BLaER1 treated with 17β-estradiol and CSF1 and Interleukin-3, amounts not matched to agents 10 nM and 100 nM (cell line): ENCODE measurements at regions not wholly inside any gene's neighbourhood (a gene's known extent, or its start where the extent isn't known, plus 50 kb on each side); places are given as distances from the start of the nearest gene placed in this dataset.
"Not testable (repeated sequence)": the region's sequence is repeated elsewhere in the genome, so short reads cannot be mapped to it uniquely, and the experiment has no call there.

Experiments used
- H3K27ac ChIP-seq, 11 experiments: shearing (Covaris generic); formaldehyde crosslinking; 2 replicates each; pipeline ENCODE4 v1.8.1; 2022
- H3K27me3 ChIP-seq, 11 experiments: shearing (Covaris generic); formaldehyde crosslinking; 2 replicates each; pipeline ENCODE4 v1.8.1; 2022
- H3K36me3 ChIP-seq, 11 experiments: shearing (Covaris generic); formaldehyde crosslinking; 2 replicates each; pipeline ENCODE4 v1.8.1; 2022
- H3K4me1 ChIP-seq, 10 experiments: shearing (Covaris generic); formaldehyde crosslinking; 2 replicates each; pipeline ENCODE4 v1.8.1; 2022
- H3K4me2 ChIP-seq, 11 experiments: shearing (Covaris generic); formaldehyde crosslinking; 2 replicates each; pipeline ENCODE4 v1.8.1; 2022
- H3K4me3 ChIP-seq, 10 experiments: shearing (Covaris generic); formaldehyde crosslinking; 2 replicates each; pipeline ENCODE4 v1.8.1; 2022
- H3K9ac ChIP-seq, 11 experiments: shearing (Covaris generic); formaldehyde crosslinking; 2 replicates each; pipeline ENCODE4 v1.8.1; 2022
- H3K9me3 ChIP-seq, 11 experiments: shearing (Covaris generic); formaldehyde crosslinking; replicated peaks in 1 of 11; 2 replicates each; pipeline ENCODE4 v1.8.1; 2022
- H4K20me1 ChIP-seq, 11 experiments: shearing (Covaris generic); formaldehyde crosslinking; 2 replicates each; pipeline ENCODE4 v1.8.1; 2022
- Cebpa-rat ChIP-seq, 11 experiments: shearing (Covaris generic); IDR thresholded peaks; 2 replicates each; pipeline ENCODE4 v1.8.1; 2022

DNA sequence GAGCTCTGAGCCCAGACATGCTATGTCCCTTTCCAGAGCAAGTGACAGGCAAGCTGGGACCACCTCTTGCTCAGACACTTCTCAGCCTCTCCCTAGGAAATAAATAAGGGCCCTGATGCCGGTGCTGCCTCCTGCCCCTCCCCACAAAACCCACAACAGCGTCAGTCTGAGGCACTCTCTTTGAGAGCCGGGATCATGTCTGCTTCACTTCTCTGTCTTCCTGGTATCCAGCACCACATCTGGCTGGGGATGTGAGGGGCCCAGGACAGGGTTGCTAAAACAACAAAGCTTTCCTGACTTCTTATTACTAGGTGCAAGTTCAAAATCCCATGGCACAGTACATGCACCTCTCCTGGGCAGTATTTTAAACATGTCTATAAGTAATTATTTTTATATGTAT, 103.9 kb upstream of the GLI2 start:
- Histone ChIP-seq H3K27ac (no peak overlapping the region), H3K4me1 (peaks cover 6 to 18% (median 15%) of the 10 kb centered on the region in 10 experiments; a peak in 16 of 20 replicates), H3K9me3 (peaks cover 0 to 8% (median 4%) of the 10 kb centered on the region in 11 experiments; a peak in 10 of 22 replicates), H3K4me2 (peak overlapping the region in 6 of 11 experiments; percentile 9 to 39 (median 31); a peak in 5 of 22 replicates), H3K9ac (no peak overlapping the region), H3K4me3 (no peak overlapping the region), H3K27me3 (no peaks in the 10 kb centered on the region), H3K36me3 (no peaks in the 10 kb centered on the region), H4K20me1 (no peaks in the 10 kb centered on the region)
- TF ChIP-seq Cebpa-rat (IDR thresholded peaks at IDR 0.05) = no peak

DNA sequence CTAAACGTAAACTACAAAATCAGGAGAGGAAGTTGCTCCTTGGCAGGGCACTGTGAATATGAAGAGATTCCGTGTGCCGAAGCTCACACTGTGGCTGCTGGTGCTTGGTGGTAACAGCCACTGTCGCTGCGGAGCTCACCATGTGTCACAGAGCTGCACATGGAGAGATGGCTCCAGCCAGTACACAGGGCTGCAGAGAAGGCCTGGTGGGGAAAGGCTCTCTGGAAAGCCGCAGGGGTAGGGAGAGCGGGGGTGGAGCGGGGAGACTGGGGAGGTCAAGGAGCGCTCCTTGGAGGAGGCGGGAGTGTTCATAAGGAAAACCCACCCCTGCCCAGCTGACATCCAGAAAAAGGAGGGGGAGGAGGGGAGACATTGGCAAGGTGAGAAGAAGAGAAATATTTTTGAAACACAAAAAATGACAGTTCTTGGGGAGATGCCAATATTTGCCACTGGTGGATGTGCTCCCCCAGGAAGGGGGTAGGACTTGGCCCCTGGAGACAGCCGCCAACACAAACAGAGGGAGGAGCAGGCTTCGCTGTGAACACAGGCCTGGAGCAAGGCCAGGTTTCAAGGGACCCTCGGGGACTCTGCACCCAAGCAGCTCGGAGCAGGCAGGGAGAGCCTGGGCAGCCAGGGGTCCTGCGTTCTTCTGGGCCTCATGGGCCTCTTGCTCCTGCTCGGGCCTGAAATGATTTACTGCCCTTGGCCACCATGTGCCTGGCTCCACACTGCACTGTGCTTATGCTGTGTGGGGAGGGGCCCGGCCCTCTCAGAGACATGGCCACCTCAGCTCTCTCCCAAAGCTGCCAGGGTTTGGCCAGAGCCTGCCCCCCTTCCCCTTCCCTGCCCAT, 102.6 kb upstream of the GLI2 start:
- no peak overlapping the region for H3K4me2 ChIP-seq
- H3K9ac ChIP-seq = no peak overlapping the region

DNA sequence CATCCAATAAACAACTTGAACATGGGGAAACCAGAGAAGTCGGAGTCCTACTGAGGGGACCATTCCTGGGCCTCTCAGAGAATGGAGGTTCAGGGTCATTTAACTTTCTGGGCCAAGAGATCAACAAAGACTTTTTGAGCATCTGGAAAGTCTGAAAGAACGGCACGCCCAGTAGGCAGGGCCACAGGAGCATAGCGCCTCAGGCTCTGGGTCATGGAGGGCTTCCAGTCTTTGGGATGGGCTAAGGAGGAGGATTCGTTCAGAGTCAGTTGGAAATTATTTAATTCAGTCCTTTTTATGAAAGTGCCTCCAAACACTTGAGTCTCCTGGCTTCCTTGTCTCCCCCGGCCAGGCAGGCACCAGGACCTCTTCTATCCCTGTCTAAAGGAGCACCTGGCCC, 101.1 kb upstream of the GLI2 start:
- Histone ChIP-seq H3K27ac (no peak overlapping the region), H3K27me3 (no peaks in the 10 kb centered on the region), H3K4me3 (no peak overlapping the region), H3K4me2 (no peak overlapping the region), H4K20me1 (no peaks in the 10 kb centered on the region), H3K4me1 (peaks cover 6 to 18% (median 15%) of the 10 kb centered on the region in 10 experiments; a peak in 16 of 20 replicates), H3K9me3 (no peaks in the 10 kb centered on the region), H3K9ac (no peak overlapping the region), H3K36me3 (no peaks in the 10 kb centered on the region)
- TF ChIP-seq Cebpa-rat (IDR thresholded peaks at IDR 0.05) = no peak

More for the DNA sequence above, 102.6 kb upstream of the GLI2 start:
- no peak overlapping the region for H3K27ac ChIP-seq
- no peaks in the 10 kb centered on the region for H4K20me1 ChIP-seq
- H3K4me1 ChIP-seq = peaks cover 6 to 18% (median 15%) of the 10 kb centered on the region in 10 experiments; a peak in 16 of 20 replicates
- no peaks in the 10 kb centered on the region for H3K27me3 ChIP-seq
- no peak overlapping the region for H3K4me3 ChIP-seq
- peaks cover 0 to 6% (median 4%) of the 10 kb centered on the region in 11 experiments; a peak in 10 of 22 replicates for H3K9me3 ChIP-seq
- H3K36me3 ChIP-seq = no peaks in the 10 kb centered on the region
- TF ChIP-seq Cebpa-rat (IDR thresholded peaks at IDR 0.05) = no peak

DNA sequence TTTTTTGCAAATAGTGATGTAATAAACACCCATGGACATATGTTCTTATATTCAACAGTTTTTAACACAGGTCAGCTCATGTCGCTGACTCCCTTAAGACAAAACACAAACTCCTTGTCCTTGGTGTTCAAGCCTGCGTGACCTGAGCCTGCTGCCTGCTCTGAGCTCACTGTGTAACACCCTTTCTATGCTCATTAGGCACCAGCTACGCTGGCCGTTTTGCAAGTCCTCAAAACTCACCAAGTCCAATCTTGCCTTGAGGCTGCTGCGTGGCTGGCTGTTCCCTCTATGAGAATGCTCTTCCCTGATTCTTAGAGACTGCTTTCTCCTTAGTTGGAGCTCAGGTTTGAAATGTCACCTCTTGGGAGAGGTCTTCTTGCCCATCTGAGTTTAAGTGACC, 100.5 kb upstream of the GLI2 start:
- Histone ChIP-seq H3K36me3 (no peaks in the 10 kb centered on the region), H3K4me3 (no peak overlapping the region), H3K4me2 (no peak overlapping the region), H3K4me1 (peaks cover 6 to 18% (median 15%) of the 10 kb centered on the region in 10 experiments; a peak in 16 of 20 replicates), H3K9me3 (no peaks in the 10 kb centered on the region), H4K20me1 (no peaks in the 10 kb centered on the region), H3K27ac (no peak overlapping the region), H3K9ac (no peak overlapping the region), H3K27me3 (no peaks in the 10 kb centered on the region)
- TF ChIP-seq Cebpa-rat (IDR thresholded peaks at IDR 0.05) = no peak

DNA sequence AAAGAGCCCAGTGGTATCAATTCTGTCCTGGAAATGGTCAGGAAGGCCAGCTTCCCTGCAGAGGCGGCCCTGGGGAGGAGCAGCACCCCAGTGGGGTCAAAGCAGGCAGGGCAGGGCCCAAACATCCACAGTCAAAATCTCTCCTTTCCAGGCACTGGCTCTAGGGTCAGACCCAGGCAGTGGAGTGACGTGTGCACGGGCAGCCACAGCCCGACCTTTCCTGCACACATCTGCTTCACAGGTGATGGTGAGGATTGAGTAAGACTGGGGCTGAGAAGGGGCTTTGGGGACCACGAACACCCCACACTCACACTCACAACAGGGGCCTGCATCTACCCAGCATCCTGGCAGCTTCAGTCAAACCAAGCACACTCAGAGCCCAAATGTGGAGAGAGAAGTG, 97.8 kb upstream of the GLI2 start:
- no peak overlapping the region for H3K4me3 ChIP-seq
- no peak overlapping the region for H3K9ac ChIP-seq
- no peaks in the 10 kb centered on the region for H4K20me1 ChIP-seq
- H3K4me2 ChIP-seq = no peak overlapping the region
- H3K4me1 ChIP-seq = peaks cover 0 to 7% (median 0%) of the 10 kb centered on the region in 10 experiments; a peak in 2 of 20 replicates
- no peaks in the 10 kb centered on the region for H3K36me3 ChIP-seq
- H3K27ac ChIP-seq = no peak overlapping the region
- TF ChIP-seq Cebpa-rat (IDR thresholded peaks at IDR 0.05) = no peak
- no peaks in the 10 kb centered on the region for H3K27me3 ChIP-seq
- no peaks in the 10 kb centered on the region for H3K9me3 ChIP-seq

DNA sequence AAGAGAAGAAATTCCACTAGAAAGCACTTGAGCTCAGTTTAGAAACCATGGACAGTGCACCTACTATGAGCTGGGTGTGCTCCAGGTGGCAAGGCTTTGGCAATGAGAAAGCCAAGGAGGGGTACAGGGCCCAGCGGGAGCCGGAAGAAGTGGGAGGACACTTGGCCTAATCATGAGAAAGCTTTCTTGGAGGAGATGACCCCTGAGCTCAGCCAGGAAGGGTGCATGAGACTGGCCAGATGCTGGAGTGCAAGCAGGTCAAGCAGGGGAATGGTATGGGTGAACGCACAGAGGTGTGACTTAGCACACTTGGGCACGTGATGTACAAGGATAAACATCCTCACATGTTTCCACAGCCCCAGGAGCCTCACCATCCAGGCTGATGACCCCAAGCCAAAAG, 97.2 kb upstream of the GLI2 start:
- no peaks in the 10 kb centered on the region for H3K36me3 ChIP-seq
- H3K9ac ChIP-seq = no peak overlapping the region
- H3K27ac ChIP-seq = no peak overlapping the region
- H3K4me3 ChIP-seq = no peak overlapping the region
- no peaks in the 10 kb centered on the region for H4K20me1 ChIP-seq
- TF ChIP-seq Cebpa-rat (IDR thresholded peaks at IDR 0.05) = no peak
- peaks cover 0 to under 1% (median 0%) of the 10 kb centered on the region in 10 experiments; a peak in 1 of 20 replicates for H3K4me1 ChIP-seq
- no peaks in the 10 kb centered on the region for H3K9me3 ChIP-seq
- H3K27me3 ChIP-seq = no peaks in the 10 kb centered on the region
- no peak overlapping the region for H3K4me2 ChIP-seq

DNA sequence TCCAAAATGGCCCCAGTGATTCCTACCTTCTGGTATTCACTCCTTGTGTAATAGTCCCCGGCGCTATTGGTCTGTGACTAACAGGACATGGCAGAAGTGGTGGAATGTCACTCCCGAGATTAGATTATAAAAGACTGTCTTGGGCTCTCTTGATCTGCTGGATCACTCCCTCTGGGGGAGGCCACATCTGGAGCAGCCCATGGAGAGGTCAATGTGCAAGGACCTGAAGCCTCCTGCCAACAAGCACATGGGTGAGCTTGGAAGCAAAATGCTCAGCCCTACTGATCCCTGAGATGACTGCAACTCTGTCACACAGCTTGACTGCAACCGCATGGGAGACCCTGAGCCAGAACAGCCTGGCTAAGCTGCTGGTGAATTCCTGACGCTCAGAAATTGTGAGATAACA, 94.3 kb upstream of the GLI2 start:
- Histone ChIP-seq H3K4me1 (no peaks in the 10 kb centered on the region), H3K4me2 (no peak overlapping the region), H3K36me3 (no peaks in the 10 kb centered on the region), H3K9ac (no peak overlapping the region), H3K27ac (no peak overlapping the region), H3K27me3 (no peaks in the 10 kb centered on the region), H3K9me3 (no peaks in the 10 kb centered on the region), H3K4me3 (no peak overlapping the region), H4K20me1 (no peaks in the 10 kb centered on the region)
- no peak for TF ChIP-seq Cebpa-rat (IDR thresholded peaks at IDR 0.05)

DNA sequence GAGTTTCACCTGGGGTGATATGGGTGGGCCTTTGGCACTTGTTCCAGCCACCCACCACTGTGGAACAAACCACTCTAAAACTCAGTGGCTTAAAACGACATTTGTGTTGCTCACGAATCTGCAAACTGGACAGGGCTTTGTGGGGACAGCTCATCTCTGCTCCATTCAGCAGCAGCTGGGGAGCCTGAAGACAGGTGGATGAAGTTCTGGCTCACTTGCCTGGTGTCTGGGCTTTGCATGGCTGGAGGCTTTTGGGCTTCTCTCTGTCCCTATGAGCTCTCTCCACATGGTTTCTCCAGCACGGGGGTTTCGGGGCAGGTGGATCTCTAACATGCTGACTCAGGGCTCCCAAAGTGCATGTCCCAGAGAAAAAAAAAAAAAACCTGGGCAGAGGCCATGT, 93.0 kb upstream of the GLI2 start:
- H4K20me1 ChIP-seq = no peaks in the 10 kb centered on the region
- no peaks in the 10 kb centered on the region for H3K36me3 ChIP-seq
- TF ChIP-seq Cebpa-rat (IDR thresholded peaks at IDR 0.05) = no peak
- no peak overlapping the region for H3K4me3 ChIP-seq
- no peaks in the 10 kb centered on the region for H3K27me3 ChIP-seq
- no peaks in the 10 kb centered on the region for H3K9me3 ChIP-seq
- no peak overlapping the region for H3K9ac ChIP-seq
- H3K4me2 ChIP-seq = no peak overlapping the region
- H3K4me1 ChIP-seq = no peaks in the 10 kb centered on the region
- H3K27ac ChIP-seq = no peak overlapping the region

DNA sequence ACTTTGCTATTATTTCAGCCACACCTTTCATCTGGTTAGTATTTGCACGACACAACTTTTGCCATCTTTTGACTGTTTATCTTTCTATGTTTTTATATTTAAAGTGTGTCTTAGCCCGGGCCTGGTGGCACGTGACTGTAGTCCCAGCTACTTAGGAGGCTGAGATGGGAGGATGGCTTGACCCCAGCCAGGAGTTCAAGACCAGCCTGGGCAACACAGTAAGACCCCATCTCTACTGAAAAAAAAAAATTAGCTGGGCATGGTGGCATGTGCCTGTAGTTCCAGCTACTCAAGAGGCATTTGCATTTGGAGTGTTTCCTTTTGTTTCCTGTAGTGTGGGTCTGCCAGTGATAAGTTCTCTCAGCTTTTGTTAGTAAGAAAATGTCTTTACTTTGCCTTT, 88.7 kb upstream of the GLI2 start:
- Histone ChIP-seq H3K36me3 (no peaks in the 10 kb centered on the region), H3K9me3 (peaks cover 28 to 33% (median 30%) of the 10 kb centered on the region in 11 experiments), H3K27me3 (no peaks in the 10 kb centered on the region), H3K4me2 (no peak overlapping the region), H3K9ac (no peak overlapping the region), H3K27ac (no peak overlapping the region), H3K4me3 (no peak overlapping the region), H4K20me1 (no peaks in the 10 kb centered on the region), H3K4me1 (no peaks in the 10 kb centered on the region)
- no peak for TF ChIP-seq Cebpa-rat (IDR thresholded peaks at IDR 0.05)

DNA sequence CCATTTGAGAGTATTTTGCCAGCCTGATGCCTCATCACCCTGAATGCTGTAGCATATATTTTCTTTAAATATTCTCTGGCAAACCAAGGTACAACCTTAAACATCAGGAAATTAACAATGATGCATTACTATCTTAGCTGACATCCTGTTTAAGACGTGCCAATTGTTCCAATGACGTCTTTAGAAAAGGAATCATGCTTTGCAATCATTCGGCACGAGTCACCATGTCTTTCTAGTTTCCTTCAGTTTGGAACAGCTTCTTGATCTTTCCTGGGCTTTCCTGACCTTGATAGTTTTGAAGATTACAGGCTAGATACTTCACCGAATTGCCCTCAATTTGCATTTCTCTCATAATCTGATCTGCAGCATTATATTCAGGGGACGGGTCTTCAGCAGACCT, 88.2 kb upstream of the GLI2 start:
- peaks cover 28 to 38% (median 30%) of the 10 kb centered on the region in 11 experiments for H3K9me3 ChIP-seq
- no peak overlapping the region for H3K4me3 ChIP-seq
- H3K9ac ChIP-seq = no peak overlapping the region
- no peak overlapping the region for H3K27ac ChIP-seq
- no peak overlapping the region for H3K4me2 ChIP-seq
- H3K4me1 ChIP-seq = no peaks in the 10 kb centered on the region
- H3K36me3 ChIP-seq = no peaks in the 10 kb centered on the region
- H4K20me1 ChIP-seq = no peaks in the 10 kb centered on the region
- no peak for TF ChIP-seq Cebpa-rat (IDR thresholded peaks at IDR 0.05)
- no peaks in the 10 kb centered on the region for H3K27me3 ChIP-seq

DNA sequence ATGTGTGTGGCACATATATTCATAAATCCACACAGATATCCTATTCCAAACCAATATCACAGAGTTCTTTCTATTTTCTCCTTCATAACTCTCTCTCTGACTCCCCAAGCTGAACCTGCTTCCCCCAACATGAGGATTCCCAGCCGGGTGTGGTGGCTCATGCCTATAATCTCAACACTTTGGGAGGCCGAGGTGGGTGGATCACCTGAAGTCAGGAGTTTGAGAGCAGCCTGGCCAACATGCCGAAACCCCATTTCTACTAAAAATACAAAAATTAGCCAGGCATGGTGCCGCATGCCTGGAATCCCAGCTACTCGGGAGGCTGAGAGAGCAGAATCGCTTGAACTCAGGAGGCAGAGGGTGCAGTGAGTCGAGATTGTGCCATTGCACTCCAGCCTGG, 86.3 kb upstream of the GLI2 start:
- H3K36me3 ChIP-seq, H3K27me3 ChIP-seq, H3K4me2 ChIP-seq, H3K4me1 ChIP-seq, H3K4me3 ChIP-seq, H4K20me1 ChIP-seq, H3K9ac ChIP-seq, H3K27ac ChIP-seq: not testable (repeated sequence)
- H3K9me3 ChIP-seq = peaks cover 28 to 39% (median 30%) of the 10 kb centered on the region in 11 experiments
